H9 (cell line): ENCODE measurements at regions not wholly inside any gene's neighbourhood (a gene's known extent, or its start where the extent isn't known, plus 50 kb on each side); places are given as distances from the start of the nearest gene placed in this dataset.

Experiments used
- DNase-seq: peaks from one replicate; pipeline ENCODE4 v3.0.0-alpha.2; 2017
- H2AFZ ChIP-seq: one replicate; pipeline ENCODE4 v1.6.1; 2013; ENCODE audit warnings: mild to moderate bottlenecking, low read length, control low read depth, moderate library complexity
- H2AK5ac ChIP-seq: 2 replicates; pipeline ENCODE4 v1.6.1; 2013; ENCODE audit warnings: low read length, control low read depth, mixed read lengths; ENCODE audit not compliant: insufficient read length
- H2BK120ac ChIP-seq: one replicate; pipeline ENCODE4 v1.6.1; 2013; ENCODE audit warnings: low read depth, mild to moderate bottlenecking, low read length, control low read depth, inconsistent platforms; ENCODE audit not compliant: poor library complexity, severe bottlenecking
- H2BK12ac ChIP-seq: 2 replicates; pipeline ENCODE4 v1.6.1; 2013; ENCODE audit warnings: low read length, control low read depth, mixed read lengths, low read depth; ENCODE audit not compliant: insufficient read length
- H2BK15ac ChIP-seq: 2 replicates; pipeline ENCODE4 v1.6.1; 2013; ENCODE audit warnings: low read depth, low read length, control low read depth
- H2BK20ac ChIP-seq: one replicate; pipeline ENCODE4 v1.6.1; 2013; ENCODE audit warnings: low read depth, mild to moderate bottlenecking, low read length, control low read depth, inconsistent platforms; ENCODE audit not compliant: poor library complexity, severe bottlenecking
- H2BK5ac ChIP-seq: 2 replicates; pipeline ENCODE4 v1.6.1; 2013; ENCODE audit warnings: low read length, control low read depth, mixed read lengths; ENCODE audit not compliant: insufficient read length
- H3K14ac ChIP-seq: 2 replicates; pipeline ENCODE4 v1.6.1; 2013; ENCODE audit warnings: low read length, control low read depth; ENCODE audit not compliant: insufficient read depth
- H3K18ac ChIP-seq: 2 replicates; pipeline ENCODE4 v1.6.1; 2013; ENCODE audit warnings: low read depth, mild to moderate bottlenecking, mixed read lengths, low read length, control low read depth; ENCODE audit not compliant: insufficient read length
- H3K23ac ChIP-seq: 2 replicates; pipeline ENCODE4 v1.6.1; 2013; ENCODE audit warnings: low read length, control low read depth, mixed read lengths, low read depth; ENCODE audit not compliant: insufficient read length
- H3K23me2 ChIP-seq: 2 replicates; pipeline ENCODE4 v1.6.1; 2013; ENCODE audit warnings: low read depth, mild to moderate bottlenecking, mixed read lengths, low read length, control low read depth; ENCODE audit not compliant: insufficient read length, poor library complexity, severe bottlenecking
- H3K27ac ChIP-seq: 2 replicates; pipeline ENCODE4 v1.5.1; 2013; ENCODE audit warnings: low read length, control low read depth, mixed read lengths, low read depth; ENCODE audit not compliant: insufficient read length
- H3K27me3 ChIP-seq: 2 replicates; pipeline ENCODE4 v1.6.1; 2013; ENCODE audit warnings: low read length, control low read depth, inconsistent platforms; ENCODE audit not compliant: insufficient read depth
- H3K4ac ChIP-seq: 2 replicates; pipeline ENCODE4 v1.6.1; 2013; ENCODE audit warnings: low read depth, mild to moderate bottlenecking, control low read depth, inconsistent platforms, low read length, moderate library complexity
- H3K4me1 ChIP-seq: 2 replicates; pipeline ENCODE4 v1.6.1; 2013; ENCODE audit warnings: low read length, control low read depth, inconsistent platforms; ENCODE audit not compliant: insufficient read depth
- H3K4me2 ChIP-seq: 2 replicates; pipeline ENCODE4 v1.6.1; 2013; ENCODE audit warnings: low read length, control low read depth, mixed read lengths; ENCODE audit not compliant: insufficient read length, insufficient read depth
- H3K56ac ChIP-seq: 2 replicates; pipeline ENCODE4 v1.6.1; 2013; ENCODE audit warnings: low read depth, mild to moderate bottlenecking, mixed read lengths, low read length, control low read depth; ENCODE audit not compliant: insufficient read length
- H3K79me1 ChIP-seq: 2 replicates; pipeline ENCODE4 v1.6.1; 2013; ENCODE audit warnings: low read depth, mild to moderate bottlenecking, moderate library complexity, low read length, control low read depth, inconsistent platforms; ENCODE audit not compliant: insufficient read depth, poor library complexity, severe bottlenecking
- H3K79me2 ChIP-seq: 2 replicates; pipeline ENCODE4 v1.6.1; 2013; ENCODE audit warnings: low read length, control low read depth, inconsistent platforms; ENCODE audit not compliant: insufficient read depth
- H3K9ac ChIP-seq: 2 replicates; pipeline ENCODE4 v1.6.1; 2013; ENCODE audit warnings: low read length, control low read depth, mixed read lengths; ENCODE audit not compliant: insufficient read length; ENCODE audit errors: extremely low read depth
- H3K9me3 ChIP-seq: one replicate; pipeline ENCODE4 v1.6.1; 2013; ENCODE audit warnings: low read depth, low read length, inconsistent platforms; ENCODE audit not compliant: control insufficient read depth
- H3T11ph ChIP-seq: one replicate; pipeline ENCODE4 v1.6.1; 2013; ENCODE audit warnings: mild to moderate bottlenecking, low read length, control low read depth, inconsistent platforms
- H4K20me1 ChIP-seq: one replicate; pipeline ENCODE4 v1.6.1; 2013; ENCODE audit not compliant: control insufficient read depth, insufficient read length, insufficient read depth
- H4K5ac ChIP-seq: 2 replicates; pipeline ENCODE4 v1.6.1; 2013; ENCODE audit warnings: low read depth, mild to moderate bottlenecking, mixed read lengths, low read length, control low read depth; ENCODE audit not compliant: insufficient read length
- H4K8ac ChIP-seq: replicated peaks from 2 replicates; pipeline ENCODE4 v1.6.1; 2013; ENCODE audit warnings: low read length, control low read depth, mixed read lengths, low read depth; ENCODE audit not compliant: insufficient read length
- H4K91ac ChIP-seq: 2 replicates; pipeline ENCODE4 v1.6.1; 2013; ENCODE audit warnings: low read depth, mild to moderate bottlenecking, moderate library complexity, mixed read lengths, low read length, control low read depth; ENCODE audit not compliant: insufficient read length
- H3K27ac Mint-ChIP-seq, 3 experiments: 2 replicates in 2 of 3; 3 replicates in 1 of 3; pipeline ENCODE4 v1.8.0; 2020 to 2021; ENCODE audit warnings: mixed read lengths in 3 of 3, mild to moderate bottlenecking in 1 of 3, moderate library complexity in 1 of 3
- H3K27me3 Mint-ChIP-seq: 2 replicates; pipeline ENCODE4 v1.8.0; 2021; ENCODE audit warnings: low read depth, mild to moderate bottlenecking, moderate library complexity, mixed read lengths
- H3K36me3 Mint-ChIP-seq, 3 experiments: 2 replicates in 2 of 3; 3 replicates in 1 of 3; pipeline ENCODE4 v1.8.0; 2020 to 2021; ENCODE audit warnings: low read depth in 3 of 3, mixed read lengths in 3 of 3; ENCODE audit not compliant: insufficient read depth in 1 of 3
- H3K4me1 Mint-ChIP-seq, 2 experiments: 2 replicates each; pipeline ENCODE4 v1.8.0; 2020; ENCODE audit warnings: mixed read lengths in 2 of 2
- H3K4me3 Mint-ChIP-seq, 2 experiments: 2 replicates in 1 of 2; 3 replicates in 1 of 2; pipeline ENCODE4 v1.8.0; 2020 to 2021; ENCODE audit warnings: mild to moderate bottlenecking in 2 of 2, mixed read lengths in 2 of 2, moderate library complexity in 1 of 2
- H3K9me3 Mint-ChIP-seq, 2 experiments: 2 replicates in 1 of 2; 3 replicates in 1 of 2; pipeline ENCODE4 v1.8.0; 2020; ENCODE audit warnings: mild to moderate bottlenecking in 2 of 2, mixed read lengths in 2 of 2, moderate library complexity in 1 of 2
- WGBS: extraction: QIAGEN DNeasy Blood & Tissue Kit; methylation state at CpG from one replicate; pipeline ENCODE4 v1.1.7; 2013; ENCODE audit warnings: missing lambda C conversion rate, low lambda C conversion rate, mixed read lengths; ENCODE audit not compliant: insufficient read length; ENCODE audit errors: extremely low coverage; 5-methylcytosine and 5-hydroxymethylcytosine counted together
- TF ChIP-seq, protein P1 (sequence below): fragments of 200-600 bp; sonication (generic); conservative IDR thresholded peaks from 3 replicates; pipeline ENCODE4 v1.8.0; 2021; ENCODE audit warnings: antibody characterized with exemption, mild to moderate bottlenecking

DNA sequence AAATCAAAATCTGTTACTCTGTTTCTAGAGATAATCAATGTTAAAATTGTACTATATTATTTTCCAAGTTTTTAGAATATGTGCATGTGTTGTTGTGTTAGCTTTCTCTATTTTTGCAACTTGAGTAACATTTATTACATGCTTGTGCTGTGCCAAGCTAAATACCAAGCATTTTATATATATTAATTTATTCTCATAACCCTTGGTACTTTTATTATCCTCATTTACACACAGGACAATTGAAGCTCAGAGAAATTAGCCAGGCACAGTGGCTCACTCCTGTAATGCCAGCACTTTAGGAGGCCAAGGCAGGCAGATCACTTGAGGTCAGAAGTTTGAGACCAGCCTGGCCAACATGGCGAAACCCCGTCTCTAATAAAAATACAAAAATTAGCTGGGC, 254.0 kb upstream of the DMRT1 start:
- Histone ChIP-seq H3K23me2 (no peaks in the 10 kb centered on the region), H3K14ac (no peak overlapping the region), H3K27me3 (no peaks in the 10 kb centered on the region), H2BK15ac (no peak overlapping the region), H2AK5ac (no peak overlapping the region), H4K91ac (no peak overlapping the region), H2AFZ (no peak overlapping the region), H3T11ph (no peak overlapping the region), H3K4me2 (no peak overlapping the region), H2BK12ac (no peak overlapping the region), H3K79me1 (no peaks in the 10 kb centered on the region), H4K8ac (no peak overlapping the region), H3K9ac (no peak overlapping the region), H2BK20ac (no peak overlapping the region), H4K20me1 (no peaks in the 10 kb centered on the region), H3K27ac (no peak overlapping the region), H2BK120ac (no peak overlapping the region), H3K23ac (no peak overlapping the region), H3K9me3 (no peaks in the 10 kb centered on the region), H3K56ac (no peak overlapping the region), H3K79me2 (no peaks in the 10 kb centered on the region), H2BK5ac (no peak overlapping the region), H3K18ac (no peak overlapping the region), H3K4me1 (peaks cover 2% of the 10 kb centered on the region), H3K4ac (no peak overlapping the region), H4K5ac (no peak overlapping the region)
- Mint-ChIP-seq H3K9me3 (no peaks in the 10 kb centered on the region), H3K36me3 (peaks cover 0 to 9% (median 5%) of the 10 kb centered on the region in 3 experiments; a peak in 1 of 7 replicates), H3K27ac (no peak overlapping the region), H3K4me3 (no peak overlapping the region), H3K4me1 (peaks cover 10 to 18% of the 10 kb centered on the region in 2 experiments), H3K27me3 (no peaks in the 10 kb centered on the region)
- TF ChIP-seq, protein P1, sequence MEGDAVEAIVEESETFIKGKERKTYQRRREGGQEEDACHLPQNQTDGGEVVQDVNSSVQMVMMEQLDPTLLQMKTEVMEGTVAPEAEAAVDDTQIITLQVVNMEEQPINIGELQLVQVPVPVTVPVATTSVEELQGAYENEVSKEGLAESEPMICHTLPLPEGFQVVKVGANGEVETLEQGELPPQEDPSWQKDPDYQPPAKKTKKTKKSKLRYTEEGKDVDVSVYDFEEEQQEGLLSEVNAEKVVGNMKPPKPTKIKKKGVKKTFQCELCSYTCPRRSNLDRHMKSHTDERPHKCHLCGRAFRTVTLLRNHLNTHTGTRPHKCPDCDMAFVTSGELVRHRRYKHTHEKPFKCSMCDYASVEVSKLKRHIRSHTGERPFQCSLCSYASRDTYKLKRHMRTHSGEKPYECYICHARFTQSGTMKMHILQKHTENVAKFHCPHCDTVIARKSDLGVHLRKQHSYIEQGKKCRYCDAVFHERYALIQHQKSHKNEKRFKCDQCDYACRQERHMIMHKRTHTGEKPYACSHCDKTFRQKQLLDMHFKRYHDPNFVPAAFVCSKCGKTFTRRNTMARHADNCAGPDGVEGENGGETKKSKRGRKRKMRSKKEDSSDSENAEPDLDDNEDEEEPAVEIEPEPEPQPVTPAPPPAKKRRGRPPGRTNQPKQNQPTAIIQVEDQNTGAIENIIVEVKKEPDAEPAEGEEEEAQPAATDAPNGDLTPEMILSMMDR = no peak
- no CpG with 5 or more reads among the region's 2 CpGs for WGBS
- no peak for DNase-seq
